ENCODE measurements at regions not wholly inside any gene's neighbourhood (a gene's known extent, or its start where the extent isn't known, plus 50 kb on each side); places are given as distances from the start of the nearest gene placed in this dataset.

- DNase-seq (ENCODE audit: low read depth in 2 of 2), result no peak
- H3K4me3 ChIP-seq (replicated peaks in 1 of 2; ENCODE audit: low read depth in 2 of 2, low read length in 2 of 2), result no peak overlapping the region
- no peak for TF ChIP-seq CTCF (IDR thresholded peaks at IDR 0.05; ENCODE audit: low read depth, low read length)
Measured at GRCh38 chr5:128877476-128877875, 87.8 kb upstream of the SLC27A6 start.

- DNase-seq (ENCODE audit: low read depth in 2 of 2), result no peak
- TF ChIP-seq CTCF (IDR thresholded peaks at IDR 0.05; ENCODE audit: low read depth, low read length), result no peak
- no peak overlapping the region for H3K4me3 ChIP-seq (replicated peaks in 1 of 2; ENCODE audit: low read depth in 2 of 2, low read length in 2 of 2)
Measured at GRCh38 chr5:128881502-128882018, 83.7 kb upstream of the SLC27A6 start.

GRCh38 chr5:128885649-128886255 lies 79.5 kb upstream of the SLC27A6 start:
- no peak overlapping the region for H3K4me3 ChIP-seq (replicated peaks in 1 of 2; ENCODE audit: low read depth in 2 of 2, low read length in 2 of 2)
- no peak for TF ChIP-seq CTCF (IDR thresholded peaks at IDR 0.05; ENCODE audit: low read depth, low read length)
- no peak for DNase-seq (ENCODE audit: low read depth in 2 of 2)

GRCh38 chr5:128895122-128895521 lies 70.2 kb upstream of the SLC27A6 start:
- no peak overlapping the region for H3K4me3 ChIP-seq (replicated peaks in 1 of 2; ENCODE audit: low read depth in 2 of 2, low read length in 2 of 2)
- no peak for TF ChIP-seq CTCF (IDR thresholded peaks at IDR 0.05; ENCODE audit: low read depth, low read length)
- DNase-seq (ENCODE audit: low read depth in 2 of 2), result no peak

GRCh38 chr5:128896675-128897074 lies 68.6 kb upstream of the SLC27A6 start:
- TF ChIP-seq CTCF (IDR thresholded peaks at IDR 0.05; ENCODE audit: low read depth, low read length), result no peak
- no peak overlapping the region for H3K4me3 ChIP-seq (replicated peaks in 1 of 2; ENCODE audit: low read depth in 2 of 2, low read length in 2 of 2)
- DNase-seq (ENCODE audit: low read depth in 2 of 2), result no peak

- no peak overlapping the region for H3K4me3 ChIP-seq (replicated peaks in 1 of 2; ENCODE audit: low read depth in 2 of 2, low read length in 2 of 2)
- TF ChIP-seq CTCF (IDR thresholded peaks at IDR 0.05; ENCODE audit: low read depth, low read length), result no peak
- DNase-seq (ENCODE audit: low read depth in 2 of 2), result no peak
Measured at GRCh38 chr5:128903550-128903949, 61.7 kb upstream of the SLC27A6 start.
